Caco-2 (cell line): ENCODE measurements at regions not wholly inside any gene's neighbourhood (a gene's known extent, or its start where the extent isn't known, plus 50 kb on each side); places are given as distances from the start of the nearest gene placed in this dataset.

Experiments
- BruUV-seq: library from RNA; stranded (reverse); fragments of 400-500 nt; replicated peaks from 2 replicates; lab custom pipeline; 2021; lab: Mats Ljungman, UMichigan
- CTCF ChIA-PET: fragments of 300-600 bp; sonication (Branson Sonifier 250); formaldehyde crosslinking; loops from one replicate; lab custom pipeline; 2022; ENCODE audit warnings: antibody characterized with exemption; lab: Charles Lee
- POLR2A ChIA-PET: fragments of 300-600 bp; sonication (Branson Sonifier 250); formaldehyde crosslinking; loops from one replicate; lab custom pipeline; 2022; ENCODE audit warnings: antibody characterized with exemption; lab: Charles Lee
- DNase-seq, 2 experiments: peaks; one replicate each; pipeline versions ENCODE4 v3.0.0 to v3.0.0-alpha.2; 2020 to 2022
- H3K27me3 ChIP-seq: replicated peaks from 2 replicates; pipeline ENCODE4 v1.6.0; 2011; ENCODE audit warnings: low read length; ENCODE audit not compliant: control insufficient read depth, insufficient read depth
- H3K36me3 ChIP-seq: 2 replicates; pipeline ENCODE4 v1.5.1; 2011; ENCODE audit warnings: low read length; ENCODE audit not compliant: control insufficient read depth, insufficient read depth
- H3K4me1 ChIP-seq: fragments of 250-450 bp; sonication (Bioruptor Pico); 2 replicates; pipeline ENCODE4 v1.5.1; 2020; ENCODE audit warnings: mild to moderate bottlenecking
- H3K4me3 ChIP-seq: 2 replicates; pipeline ENCODE4 v1.5.1; 2011; ENCODE audit warnings: low read depth, mild to moderate bottlenecking, control low read depth, low read length
- H3K9me3 ChIP-seq: fragments of 250-450 bp; sonication (Bioruptor Pico); 2 replicates; pipeline ENCODE4 v1.5.1; 2020; ENCODE audit warnings: mild to moderate bottlenecking, moderate library complexity
- H3K27ac Mint-ChIP-seq: one replicate; pipeline ENCODE4 v1.8.0; 2022; ENCODE audit warnings: mixed read lengths; ENCODE audit not compliant: unreplicated experiment
- H3K27me3 Mint-ChIP-seq: one replicate; pipeline ENCODE4 v1.8.0; 2022; ENCODE audit warnings: mixed read lengths; ENCODE audit not compliant: insufficient read depth, unreplicated experiment
- H3K36me3 Mint-ChIP-seq: one replicate; pipeline ENCODE4 v1.8.0; 2022; ENCODE audit warnings: mild to moderate bottlenecking, mixed read lengths; ENCODE audit not compliant: insufficient read depth, unreplicated experiment
- H3K4me1 Mint-ChIP-seq: one replicate; pipeline ENCODE4 v1.8.0; 2022; ENCODE audit warnings: low read depth, mixed read lengths; ENCODE audit not compliant: unreplicated experiment
- H3K4me3 Mint-ChIP-seq: one replicate; pipeline ENCODE4 v1.8.0; 2022; ENCODE audit warnings: mild to moderate bottlenecking, moderate library complexity, mixed read lengths; ENCODE audit not compliant: unreplicated experiment
- H3K9me3 Mint-ChIP-seq: one replicate; pipeline ENCODE4 v1.8.0; 2022; ENCODE audit warnings: mixed read lengths; ENCODE audit not compliant: unreplicated experiment
- CTCF ChIP-seq, 2 experiments: fragments of 200-600 bp in 1 of 2; IDR thresholded peaks; 1 replicate in 1 of 2; 2 replicates in 1 of 2; pipeline versions ENCODE4 v1.5.1 to v1.8.0; 2011 to 2022; ENCODE audit warnings: antibody characterized with exemption in 1 of 2, control low read depth in 1 of 2, inconsistent platforms in 1 of 2, low read depth in 1 of 2, low read length in 1 of 2, mild to moderate bottlenecking in 1 of 2, moderate library complexity in 1 of 2; ENCODE audit not compliant: insufficient read depth in 1 of 2, severe bottlenecking in 1 of 2, unreplicated experiment in 1 of 2
- intact Hi-C: fragments of 100-400 bp; cut with micrococcal nuclease; formaldehyde crosslinking; loops from one replicate; pipeline ENCODE4 v1.10.0; 2022; ENCODE audit not compliant: unreplicated experiment

GRCh38 chr9:99677281-99677680, 144.4 kb upstream of the NR4A3 start:
- H3K27me3 ChIP-seq: no peaks in the 10 kb centered on the region
- DNase-seq: no peak
- H3K36me3 ChIP-seq: no peaks in the 10 kb centered on the region
- no peaks in the 10 kb centered on the region for H3K4me1 Mint-ChIP-seq
- intact Hi-C loops: no loop called here
- H3K36me3 Mint-ChIP-seq: no peaks in the 10 kb centered on the region
- TF ChIP-seq CTCF (IDR thresholded peaks at IDR 0.05; ENCODE audit: insufficient read depth in 1 of 2, low read depth in 1 of 2, low read length in 1 of 2, severe bottlenecking in 1 of 2, unreplicated experiment in 1 of 2): no peak
- peaks cover 8% of the 10 kb centered on the region for H3K9me3 Mint-ChIP-seq
- ChIA-PET CTCF (no interaction called here), POLR2A (no interaction called here)
- no peak overlapping the region for H3K27ac Mint-ChIP-seq
- H3K4me1 ChIP-seq: no peaks in the 10 kb centered on the region
- H3K4me3 Mint-ChIP-seq: no peak overlapping the region
- H3K9me3 ChIP-seq: peaks cover 6% of the 10 kb centered on the region; the same call in 1 of the 2 replicates
- H3K27me3 Mint-ChIP-seq: peaks cover 4% of the 10 kb centered on the region
- H3K4me3 ChIP-seq: no peak overlapping the region
- BruUV-seq: no TSS peak

GRCh38 chr9:99678566-99678965, 143.1 kb upstream of the NR4A3 start:
- H3K27me3 ChIP-seq: no peaks in the 10 kb centered on the region
- H3K4me1 Mint-ChIP-seq: no peaks in the 10 kb centered on the region
- no peaks in the 10 kb centered on the region for H3K36me3 ChIP-seq
- H3K36me3 Mint-ChIP-seq: no peaks in the 10 kb centered on the region
- ChIA-PET CTCF (no interaction called here), POLR2A (no interaction called here)
- DNase-seq: no peak
- no peak for TF ChIP-seq CTCF (IDR thresholded peaks at IDR 0.05; ENCODE audit: insufficient read depth in 1 of 2, low read depth in 1 of 2, low read length in 1 of 2, severe bottlenecking in 1 of 2, unreplicated experiment in 1 of 2)
- H3K9me3 ChIP-seq: peaks cover 6% of the 10 kb centered on the region; the same call in 1 of the 2 replicates
- no peaks in the 10 kb centered on the region for H3K27me3 Mint-ChIP-seq
- no peak overlapping the region for H3K27ac Mint-ChIP-seq
- no peak overlapping the region for H3K4me3 Mint-ChIP-seq
- no peak overlapping the region for H3K4me3 ChIP-seq
- intact Hi-C loops: no loop called here
- H3K4me1 ChIP-seq: no peaks in the 10 kb centered on the region
- H3K9me3 Mint-ChIP-seq: peaks cover 8% of the 10 kb centered on the region
- BruUV-seq: no TSS peak

- Mint-ChIP-seq H3K9me3 (peaks cover 8% of the 10 kb centered on the region), H3K27me3 (no peaks in the 10 kb centered on the region), H3K4me3 (no peak overlapping the region), H3K36me3 (no peaks in the 10 kb centered on the region), H3K27ac (no peak overlapping the region), H3K4me1 (no peaks in the 10 kb centered on the region)
- CTCF ChIA-PET: no interaction called here
- Histone ChIP-seq H3K36me3 (no peaks in the 10 kb centered on the region), H3K4me3 (no peak overlapping the region), H3K27me3 (no peaks in the 10 kb centered on the region), H3K4me1 (no peaks in the 10 kb centered on the region), H3K9me3 (peaks cover 6% of the 10 kb centered on the region; the same call in 1 of the 2 replicates)
- no peak for DNase-seq
- no peak for TF ChIP-seq CTCF (IDR thresholded peaks at IDR 0.05; ENCODE audit: insufficient read depth in 1 of 2, low read depth in 1 of 2, low read length in 1 of 2, severe bottlenecking in 1 of 2, unreplicated experiment in 1 of 2)
- POLR2A ChIA-PET: no interaction called here
- BruUV-seq: no TSS peak
- intact Hi-C loops: loop anchor here (10.0 kb wide), 1 partner anchor 55 kb away; no protein-coding TSS in a partner anchor
Observed at GRCh38 chr9:99680191-99680590, 141.5 kb upstream of the NR4A3 start.
